ENCODE measurements at regions not wholly inside any gene's neighbourhood (a gene's known extent, or its start where the extent isn't known, plus 50 kb on each side); places are given as distances from the start of the nearest gene placed in this dataset.
A peak's percentile ranks its signal among the peaks of the same experiment; 100 is the strongest.

DNA sequence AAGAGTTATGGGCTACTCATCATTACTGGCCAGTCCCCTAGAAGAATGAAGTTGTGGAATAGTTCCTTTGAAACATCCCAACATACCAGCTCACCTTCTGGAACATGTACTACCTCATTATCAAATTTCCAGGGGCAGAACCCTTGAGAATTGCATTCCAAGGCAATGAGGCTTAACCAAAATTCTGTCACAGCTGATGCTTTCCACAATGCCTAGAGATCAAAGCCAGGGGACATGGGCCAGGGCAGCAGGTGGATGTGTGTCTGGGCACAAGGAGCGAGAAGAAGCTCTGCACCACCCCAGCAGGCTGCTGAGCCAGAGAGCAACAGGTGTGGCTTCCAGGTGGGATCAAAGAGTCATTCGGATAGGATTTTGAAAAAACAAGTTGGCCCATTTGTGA is 362.1 kb downstream of the EFNB2 start:
- no peak for DNase-seq (ENCODE audit: low read depth)

GRCh38 chr13:106172176-106172905 is 363.1 kb downstream of the EFNB2 start:
- no peak for DNase-seq (ENCODE audit: low read depth)

DNA sequence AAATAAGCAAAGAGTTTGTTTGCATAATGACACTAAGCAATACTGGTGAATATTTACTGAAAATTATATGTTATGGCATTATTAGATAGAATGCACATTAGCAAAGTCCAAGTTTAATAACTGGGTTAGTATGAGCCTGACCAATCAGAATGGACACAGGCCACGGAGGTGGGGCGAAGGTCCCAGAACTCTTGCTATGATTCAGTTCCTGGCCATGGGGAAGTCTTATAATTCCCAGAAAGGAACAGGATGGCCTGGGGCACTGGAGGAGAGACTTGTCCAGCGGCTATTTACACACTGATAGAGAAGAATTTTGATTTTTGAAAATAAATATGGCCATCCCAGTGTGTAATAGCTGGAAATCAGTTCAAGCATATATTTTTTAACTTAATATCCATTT is 372.0 kb downstream of the EFNB2 start:
- peak; percentile 53 for DNase-seq (ENCODE audit: low read depth)

DNA sequence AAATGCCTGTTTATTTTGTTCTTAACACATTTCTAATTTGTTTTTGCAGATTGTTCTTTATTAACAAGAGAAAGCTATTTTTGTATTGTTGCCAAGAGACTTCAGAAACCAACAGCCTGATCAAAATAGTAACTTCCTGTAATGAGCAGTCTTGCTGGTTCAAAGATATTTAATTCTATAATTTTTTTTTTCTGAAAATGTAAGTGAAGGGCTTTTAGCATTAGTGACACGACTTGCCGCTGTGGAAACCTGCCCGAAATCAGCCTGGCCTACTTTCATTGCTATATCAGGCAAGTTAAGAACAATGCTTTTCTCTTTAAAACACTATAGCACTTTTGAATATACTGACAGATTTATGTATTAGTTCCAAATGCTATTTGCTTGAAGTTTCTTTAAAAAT is 374.3 kb downstream of the EFNB2 start:
- DNase-seq (ENCODE audit: low read depth): no peak

- no peak for DNase-seq (ENCODE audit: low read depth)
Measured at GRCh38 chr13:106159295-106160195, 375.9 kb downstream of the EFNB2 start.

DNA sequence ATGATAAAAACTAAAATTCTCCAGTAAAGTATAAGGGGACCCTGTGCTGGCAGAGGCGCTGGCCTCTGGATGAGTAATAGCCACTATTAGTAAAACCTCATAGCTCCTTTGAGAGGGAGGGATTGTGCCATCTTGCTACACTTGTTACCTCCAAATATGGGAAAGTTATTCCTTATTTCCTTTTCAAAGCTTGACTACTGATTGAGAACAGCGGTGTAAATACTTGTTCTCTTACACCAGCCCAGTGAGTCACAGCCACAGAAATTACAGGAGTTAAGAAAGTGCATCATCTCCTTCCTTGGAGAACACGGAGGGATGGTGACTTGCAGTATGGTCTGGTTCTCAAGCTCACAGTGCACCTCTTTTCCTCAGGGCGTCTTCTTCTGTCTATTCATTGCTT is 379.0 kb downstream of the EFNB2 start:
- DNase-seq (ENCODE audit: low read depth): peak; percentile 99

DNA sequence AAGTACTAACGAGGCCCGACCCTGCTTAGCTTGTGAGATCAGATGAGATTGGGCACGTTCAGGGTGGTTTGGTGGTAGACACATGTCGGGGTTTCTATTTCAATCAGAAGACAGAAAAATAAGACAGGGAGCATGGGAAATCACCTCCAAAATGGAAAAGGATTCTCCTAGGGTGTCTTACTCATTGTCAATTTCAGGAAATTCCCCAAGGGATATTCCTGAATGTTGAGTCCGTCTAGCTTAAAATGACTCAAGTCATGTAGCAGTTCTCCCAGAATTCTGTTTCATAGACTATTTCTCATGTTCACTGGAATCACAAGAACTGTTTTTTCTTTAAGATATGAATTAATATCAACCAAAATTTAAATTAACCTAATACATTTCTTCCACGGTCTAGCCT is 380.1 kb downstream of the EFNB2 start:
- DNase-seq (ENCODE audit: low read depth): peak; percentile 86

DNA sequence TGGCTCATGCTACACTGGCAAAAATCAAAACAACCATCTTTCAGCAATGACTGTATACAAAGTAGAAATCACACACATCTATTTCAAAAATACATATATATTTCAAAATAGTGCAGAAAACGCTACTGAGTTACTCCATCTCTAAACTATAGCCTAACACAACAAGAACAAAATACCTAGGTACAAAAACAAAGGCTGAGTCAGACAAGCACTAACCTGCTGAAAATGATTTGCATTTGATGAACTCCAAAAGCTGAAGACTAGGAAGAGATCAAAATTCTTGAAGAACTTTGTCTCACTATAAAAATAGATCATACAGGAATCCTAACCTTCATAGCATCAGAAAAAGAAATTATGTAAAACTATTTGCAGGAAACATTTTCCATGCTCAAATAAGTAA is 381.6 kb downstream of the EFNB2 start:
- no peak for DNase-seq (ENCODE audit: low read depth)

- no peak for DNase-seq (ENCODE audit: low read depth)
Measured at GRCh38 chr13:106153041-106153440, 382.4 kb downstream of the EFNB2 start.

GRCh38 chr13:106152047-106152446 is 383.4 kb downstream of the EFNB2 start:
- DNase-seq (ENCODE audit: low read depth): no peak

GRCh38 chr13:106151056-106151699 is 384.3 kb downstream of the EFNB2 start:
- DNase-seq (ENCODE audit: low read depth): peak; percentile 96

DNA sequence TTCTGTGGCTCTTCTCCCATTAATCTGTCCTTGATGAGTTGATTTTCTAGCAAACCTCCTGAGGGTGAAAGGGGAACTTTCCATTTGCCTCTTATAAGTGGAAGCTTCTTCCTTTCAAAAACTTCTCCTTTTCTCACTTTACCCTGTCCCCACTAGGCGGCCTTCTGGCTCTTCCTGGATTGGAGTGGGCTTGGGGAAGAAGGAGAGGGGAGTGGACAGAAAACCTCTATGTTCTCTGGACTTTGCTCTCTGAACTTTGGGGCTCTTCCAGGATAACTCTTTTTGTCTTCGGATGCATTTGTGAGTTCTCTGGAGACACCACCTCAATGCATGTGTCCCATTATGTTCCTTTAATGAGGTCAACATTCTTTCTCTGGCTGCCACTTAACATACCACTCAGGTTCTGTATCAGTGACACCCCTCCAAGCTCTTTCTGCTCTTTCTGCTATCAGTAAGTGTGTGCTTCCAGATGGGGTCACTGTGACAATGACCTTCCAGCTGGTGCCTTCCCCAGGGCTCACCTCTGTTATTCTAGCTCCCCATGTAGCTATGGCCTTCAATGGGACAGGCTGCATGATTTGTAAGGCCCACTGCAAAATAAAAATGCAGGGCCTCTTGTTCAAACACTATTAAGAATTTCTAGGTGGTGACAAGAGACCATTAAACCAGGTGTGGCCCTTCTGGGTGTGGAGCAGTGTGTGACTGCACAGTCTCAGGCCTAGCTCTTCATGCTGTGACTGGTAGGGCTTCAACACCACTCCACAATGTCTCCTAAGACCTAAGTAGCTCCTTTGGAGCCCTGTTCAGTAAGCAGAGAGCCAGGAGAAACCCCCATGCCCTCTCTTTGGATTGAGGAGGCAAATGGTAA is 389.2 kb downstream of the EFNB2 start:
- DNase-seq (ENCODE audit: low read depth): no peak

- no peak for DNase-seq (ENCODE audit: low read depth)
Measured at GRCh38 chr13:106145070-106145469, 390.4 kb downstream of the EFNB2 start.

DNA sequence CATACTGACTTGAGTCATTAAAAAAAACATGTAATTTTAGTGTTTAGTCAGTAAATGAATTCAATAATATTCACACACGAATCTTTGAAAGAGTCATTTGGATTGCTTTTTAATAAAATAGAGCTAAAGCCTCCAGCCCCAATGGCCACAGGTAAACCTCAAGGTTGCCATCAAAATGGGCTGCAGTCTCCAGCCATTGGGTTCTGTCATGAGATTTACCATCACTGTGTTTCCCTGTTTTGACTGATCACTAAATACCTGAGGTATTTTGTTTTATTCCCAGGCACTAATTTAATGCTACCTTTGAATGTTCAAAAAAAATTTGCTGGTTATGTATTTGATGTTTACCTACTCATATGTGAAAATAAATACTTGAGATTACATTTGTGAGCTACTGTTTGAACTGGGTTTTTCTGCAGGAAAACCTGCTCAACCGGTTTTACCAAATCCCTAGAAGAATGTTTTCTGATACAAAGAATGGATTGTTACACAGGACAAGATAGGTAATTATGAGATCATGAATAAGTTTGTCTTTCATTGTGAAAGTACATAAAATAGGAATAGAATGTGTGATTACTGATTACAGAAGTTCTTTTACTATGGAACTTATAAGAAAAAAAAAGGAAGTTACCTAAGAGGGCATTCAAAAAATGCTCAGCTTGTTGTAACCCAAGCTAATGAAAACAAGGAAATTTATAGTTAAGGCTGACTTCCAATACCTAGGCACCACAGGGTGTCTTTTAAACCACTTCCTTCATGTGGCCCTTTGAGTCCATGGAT is 391.3 kb downstream of the EFNB2 start:
- no peak for DNase-seq (ENCODE audit: low read depth)

DNA sequence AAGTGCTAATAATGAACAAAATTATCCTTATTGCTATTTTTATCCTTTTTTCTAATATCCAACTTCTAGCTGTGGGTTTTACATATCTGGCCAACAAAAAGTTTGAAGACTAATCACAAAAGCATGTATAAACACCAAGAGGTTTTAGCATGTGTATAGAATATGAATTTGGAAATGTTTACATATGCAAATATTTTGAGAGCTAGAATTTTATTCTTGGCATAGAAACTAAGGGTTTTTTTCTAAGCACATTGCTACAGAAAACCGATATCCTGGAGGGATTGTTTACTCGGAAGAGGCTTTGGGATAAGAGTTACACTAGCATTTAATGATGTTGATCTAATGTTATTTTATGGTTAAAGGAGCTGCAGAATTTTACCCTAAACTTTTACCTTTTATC is 392.1 kb downstream of the EFNB2 start:
- DNase-seq (ENCODE audit: low read depth): peak; percentile 63

- DNase-seq (ENCODE audit: low read depth): no peak
Measured at GRCh38 chr13:106140476-106140875, 395.0 kb downstream of the EFNB2 start.

DNA sequence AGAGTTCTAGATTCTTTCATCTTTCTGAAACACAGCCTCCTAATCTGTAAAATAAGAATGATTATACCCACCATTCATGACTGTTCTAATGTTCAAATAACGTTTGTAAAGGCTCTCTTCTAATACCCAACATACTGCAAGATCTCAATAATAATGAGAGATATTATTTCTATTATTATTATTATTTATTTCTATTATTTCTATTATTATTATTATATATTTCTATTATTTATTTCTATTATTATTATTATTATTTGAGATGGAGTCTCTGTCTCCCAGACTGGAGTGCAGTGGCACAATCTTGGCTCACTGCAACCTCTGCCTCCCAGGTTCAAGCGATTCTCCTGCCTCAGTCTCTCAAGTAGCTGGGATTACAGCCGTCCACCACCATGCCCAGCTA is 395.5 kb downstream of the EFNB2 start:
- no peak for DNase-seq (ENCODE audit: low read depth)

DNA sequence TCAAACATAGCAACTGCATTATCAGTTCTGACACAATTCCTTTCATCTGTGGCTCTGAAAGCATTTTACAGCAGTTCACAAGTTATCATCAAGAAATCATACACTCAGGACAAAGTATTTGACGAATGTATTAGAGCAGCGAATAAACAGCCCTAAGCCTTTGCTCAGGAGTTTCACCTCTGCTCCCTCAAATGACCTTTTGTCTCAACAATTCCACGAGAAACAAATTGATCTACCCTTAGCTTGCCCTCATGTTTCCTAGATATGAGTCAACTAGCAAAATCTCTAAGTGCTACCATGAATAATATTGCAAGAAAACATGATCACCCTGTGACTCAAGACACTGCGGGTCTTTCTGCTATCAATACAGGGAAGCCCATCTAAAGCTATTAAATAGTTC is 396.1 kb downstream of the EFNB2 start:
- peak; percentile 59 for DNase-seq (ENCODE audit: low read depth)

GRCh38 chr13:106138620-106139019 is 396.8 kb downstream of the EFNB2 start:
- no peak for DNase-seq (ENCODE audit: low read depth)

- DNase-seq (ENCODE audit: low read depth): peak; percentile 74
Measured at GRCh38 chr13:106133025-106133424, 402.4 kb downstream of the EFNB2 start.

DNA sequence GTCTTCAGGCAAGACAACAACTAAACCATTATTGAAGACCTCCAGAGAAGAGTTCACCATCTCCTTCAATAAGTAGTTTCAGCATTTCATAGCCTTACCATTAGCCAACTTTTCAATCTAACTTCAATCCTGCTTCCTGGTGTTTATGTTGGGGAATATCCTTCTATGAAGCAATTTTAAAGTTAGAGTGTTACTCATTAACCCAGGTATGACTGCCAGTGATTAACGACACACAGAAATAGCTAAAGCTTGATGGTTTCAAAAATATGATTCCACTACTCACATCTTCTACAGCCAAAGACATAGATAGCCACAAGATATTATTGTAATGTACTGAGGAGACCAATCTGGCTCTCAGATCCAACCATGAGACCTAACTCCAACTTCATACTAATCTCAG is 403.2 kb downstream of the EFNB2 start:
- DNase-seq (ENCODE audit: low read depth): no peak

All from ELR (cell line).